Neural cell (in vitro differentiated cells): ENCODE measurements at regions not wholly inside any gene's neighbourhood (a gene's known extent, or its start where the extent isn't known, plus 50 kb on each side); places are given as distances from the start of the nearest gene placed in this dataset.

Experiments used
- EP300 ChIP-seq: fragments of 450-650 bp; conservative IDR thresholded peaks from 2 replicates; pipeline ENCODE4 v1.6.1; 2014; ENCODE audit warnings: antibody characterized with exemption, mild to moderate bottlenecking, moderate library complexity; ENCODE audit not compliant: poor library complexity, severe bottlenecking
- EZH2 ChIP-seq: fragments of 200-600, 300-800 bp; shearing (Covaris generic), sonication (generic); IDR thresholded peaks from 2 replicates; pipeline ENCODE4 v1.6.1; 2014; ENCODE audit warnings: antibody characterized with exemption, low read length, borderline replicate concordance, mild to moderate bottlenecking; ENCODE audit not compliant: insufficient read depth, poor library complexity, severe bottlenecking
- POLR2AphosphoS5 ChIP-seq: IDR thresholded peaks from 2 replicates; pipeline ENCODE4 v1.6.1; 2012

GRCh38 chr6:27539551-27539950 is 66.6 kb upstream of the ZNF184 start:
- TF ChIP-seq EP300 (no peak), EZH2 (no peak), POLR2AphosphoS5 (no peak)
